ENCODE measurements at regions not wholly inside any gene's neighbourhood (a gene's known extent, or its start where the extent isn't known, plus 50 kb on each side); places are given as distances from the start of the nearest gene placed in this dataset.
A peak's percentile ranks its signal among the peaks of the same experiment; 100 is the strongest.
"Not testable (repeated sequence)": the region's sequence is repeated elsewhere in the genome, so short reads cannot be mapped to it uniquely, and the experiment has no call there.

DNA sequence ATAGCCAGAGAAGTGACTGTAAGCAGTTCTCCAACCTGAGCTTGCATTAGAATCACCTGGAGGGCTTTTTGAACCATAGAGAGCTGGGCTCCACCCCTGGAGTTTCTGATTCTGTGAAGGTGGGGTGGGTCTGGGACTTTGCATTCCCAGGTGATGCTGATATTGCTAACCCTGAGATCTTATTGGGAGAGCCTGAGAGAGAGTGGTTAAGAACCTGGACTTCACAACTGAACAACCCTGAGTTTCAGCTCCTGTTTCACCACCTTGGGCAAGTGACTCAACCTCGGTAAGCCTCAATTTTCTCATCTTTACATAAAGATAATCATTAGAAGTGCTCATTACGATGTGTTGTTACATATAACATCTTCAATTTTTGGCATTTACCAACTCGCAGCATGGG is 498.6 kb downstream of the EBF1 start:
- no peak for DNase-seq

DNA sequence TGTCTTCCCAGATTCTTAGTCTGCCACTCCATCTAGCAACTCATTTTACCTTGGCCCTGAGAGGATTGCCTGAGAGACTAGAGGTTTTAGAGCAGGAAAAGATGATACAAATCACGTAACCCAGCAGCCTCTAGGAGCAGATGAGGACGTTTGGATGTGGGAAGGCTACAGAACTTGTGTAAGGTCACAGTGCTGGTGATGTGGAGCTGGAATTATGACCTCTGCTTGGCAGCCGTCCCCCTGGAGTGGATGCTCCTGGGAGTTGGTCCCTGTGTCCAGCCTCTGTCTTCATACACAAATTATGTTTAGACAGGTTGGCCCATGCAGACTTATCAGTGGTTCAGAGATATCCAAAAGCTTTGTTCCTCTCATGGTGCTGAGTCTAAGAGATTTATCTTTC is 499.0 kb downstream of the EBF1 start:
- DNase-seq = no peak

DNA sequence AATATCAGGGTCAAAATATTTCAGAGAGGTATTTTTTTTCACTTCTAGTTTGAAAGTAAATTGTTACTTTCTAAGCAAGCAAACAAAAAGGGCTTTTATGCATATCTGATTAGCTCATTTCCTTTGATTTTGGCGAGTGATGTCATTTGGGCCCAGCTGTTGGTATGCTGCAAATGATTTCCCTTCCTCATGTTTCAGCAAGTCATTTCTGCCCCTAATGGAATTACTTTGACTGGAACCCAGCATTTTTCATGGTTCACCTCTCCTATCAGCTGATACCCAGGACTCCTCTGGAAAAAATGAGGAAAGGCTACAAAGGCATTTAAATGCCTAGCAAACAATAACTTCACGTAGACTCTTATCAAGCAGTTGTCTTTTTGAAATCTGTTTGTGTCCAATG is 500.6 kb downstream of the EBF1 start:
- no peak for DNase-seq

DNA sequence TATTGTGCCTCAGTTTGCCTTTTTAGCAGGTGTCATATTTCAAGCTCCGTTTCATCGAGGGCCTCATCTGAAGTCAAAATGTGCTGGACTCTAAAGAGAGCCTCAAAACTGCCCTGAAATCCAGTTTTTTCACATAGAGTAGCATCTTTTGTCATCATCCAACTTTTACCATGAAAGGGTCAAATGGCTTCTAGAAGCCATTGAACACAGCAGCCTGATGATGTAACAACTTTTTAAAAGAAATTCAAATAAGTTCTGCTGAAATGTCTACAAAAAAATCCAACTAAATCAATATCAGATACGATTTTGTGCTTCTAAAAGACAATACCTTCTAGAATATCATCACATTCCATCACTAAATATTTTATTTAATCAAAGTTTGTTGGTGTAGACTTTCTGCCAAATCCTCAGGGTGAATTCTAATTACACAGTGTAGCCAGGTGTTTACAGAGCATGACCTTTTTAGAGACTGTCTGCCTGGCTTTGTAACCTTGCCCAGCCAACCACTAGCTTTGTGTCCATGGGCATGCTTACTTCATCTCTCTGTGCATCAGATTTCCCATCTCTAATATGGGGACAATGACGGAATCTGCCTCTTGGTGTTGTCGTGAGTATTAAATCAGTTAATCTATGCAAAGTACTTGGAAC is 505.0 kb downstream of the EBF1 start:
- DNase-seq = no peak

DNA sequence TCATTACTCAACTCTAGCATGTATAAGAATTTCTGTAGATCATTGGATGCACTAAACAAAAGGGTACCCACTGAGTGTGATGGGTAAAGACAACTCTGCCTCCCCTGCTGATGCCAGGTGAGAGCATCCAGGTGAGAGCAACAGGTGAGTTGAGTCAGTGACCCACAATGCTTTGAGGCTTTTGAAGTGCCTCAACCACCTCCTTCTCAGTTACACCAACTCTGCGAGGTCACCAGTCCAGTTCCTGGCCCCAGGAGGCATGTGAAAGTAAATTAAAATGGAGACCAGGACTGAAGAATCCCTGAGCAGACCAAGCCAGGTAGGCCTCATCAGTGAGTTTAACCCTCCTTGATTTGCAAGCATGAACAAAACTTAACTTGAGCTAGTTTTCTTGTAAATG is 505.8 kb downstream of the EBF1 start:
- DNase-seq = no peak

DNA sequence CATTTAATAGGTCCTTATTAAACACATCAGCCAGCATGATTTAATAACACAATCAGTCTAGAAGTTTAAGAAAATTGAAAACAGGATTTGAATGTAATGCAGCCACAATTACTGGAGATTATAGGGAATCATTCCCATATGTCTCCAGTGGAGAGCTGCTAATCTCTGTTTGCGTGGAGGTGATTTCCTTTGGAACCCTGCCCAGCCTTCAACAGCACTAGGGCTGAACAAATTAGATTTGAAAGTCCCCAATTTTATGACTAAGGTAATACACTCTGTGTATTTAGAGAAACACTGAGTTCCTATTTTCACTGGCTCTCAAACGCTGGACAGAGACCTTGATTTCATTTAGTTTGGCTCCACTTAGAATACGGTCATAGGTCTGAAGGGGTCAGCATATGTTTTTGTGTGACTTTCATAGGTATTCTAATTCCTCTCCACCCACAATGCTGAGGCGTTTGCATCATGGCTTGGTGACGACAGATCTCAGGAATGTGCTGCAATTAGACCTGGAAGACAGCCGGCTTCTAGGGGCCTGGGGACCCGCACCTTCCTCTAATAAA is 508.3 kb downstream of the EBF1 start:
- DNase-seq = peak; percentile 67

DNA sequence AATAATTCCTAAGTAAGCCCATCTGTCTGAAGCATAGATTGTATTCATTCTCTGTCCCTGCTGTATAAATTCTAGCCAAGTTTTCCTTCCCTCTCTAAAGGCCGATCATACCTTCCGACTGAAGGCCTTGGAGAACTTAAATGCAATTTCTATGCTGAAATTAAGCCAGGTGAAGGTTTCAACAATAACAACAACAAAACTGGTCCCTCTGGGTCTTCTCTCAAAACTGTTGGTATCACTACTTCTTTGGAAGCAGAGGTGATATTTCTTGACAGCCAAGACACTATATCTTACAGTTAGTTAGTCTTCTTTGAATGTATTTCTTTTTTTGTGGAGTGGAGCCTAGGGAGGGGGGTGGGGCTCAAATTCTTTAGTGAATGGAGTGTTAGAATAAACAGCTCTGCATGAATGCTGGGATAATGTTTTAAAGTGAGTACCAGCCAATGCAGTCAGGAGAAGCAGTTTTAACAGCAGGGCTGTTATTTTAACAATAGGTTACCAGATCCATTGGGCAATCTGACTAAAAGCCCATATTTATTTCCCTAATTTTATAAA is 508.9 kb downstream of the EBF1 start:
- DNase-seq = peak; percentile 67

DNA sequence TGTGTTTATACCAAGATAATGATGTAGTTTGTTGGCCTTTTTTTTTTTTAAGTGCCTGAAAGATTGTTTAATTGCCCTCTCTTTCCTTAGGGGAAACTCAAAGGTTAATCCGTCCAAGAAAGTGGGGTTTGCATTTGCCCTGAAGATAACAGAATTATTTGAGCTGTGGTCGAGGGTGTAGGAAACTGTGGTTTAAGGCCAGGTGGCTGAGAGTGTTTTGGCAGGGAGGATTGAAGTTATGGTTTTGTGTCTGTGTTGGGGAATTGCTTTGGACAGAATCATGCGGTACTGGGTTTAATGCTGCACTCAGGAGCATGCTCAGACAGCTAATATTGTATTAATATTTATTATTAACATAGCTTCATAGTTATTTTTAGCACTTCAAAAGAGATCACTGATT is 509.8 kb downstream of the EBF1 start:
- DNase-seq = no peak

DNA sequence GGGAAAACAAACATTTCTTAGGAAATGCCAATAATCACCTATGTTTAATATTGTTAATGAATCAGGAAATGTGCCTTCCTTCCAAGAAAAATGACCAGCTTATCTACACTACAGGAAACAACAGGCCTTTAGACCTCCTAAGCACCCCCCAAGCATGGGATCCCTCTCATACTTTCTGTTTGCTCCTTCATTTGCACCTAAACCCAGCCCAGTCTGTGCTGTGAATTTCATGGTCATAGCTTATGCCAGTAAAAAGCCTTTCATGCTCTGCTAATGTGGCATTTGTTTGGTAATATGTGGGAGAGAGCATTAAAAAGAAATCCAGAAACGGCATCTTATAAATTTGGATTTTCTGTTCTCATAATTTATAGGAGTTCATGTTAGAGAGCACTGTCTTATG is 511.1 kb downstream of the EBF1 start:
- no peak for DNase-seq

DNA sequence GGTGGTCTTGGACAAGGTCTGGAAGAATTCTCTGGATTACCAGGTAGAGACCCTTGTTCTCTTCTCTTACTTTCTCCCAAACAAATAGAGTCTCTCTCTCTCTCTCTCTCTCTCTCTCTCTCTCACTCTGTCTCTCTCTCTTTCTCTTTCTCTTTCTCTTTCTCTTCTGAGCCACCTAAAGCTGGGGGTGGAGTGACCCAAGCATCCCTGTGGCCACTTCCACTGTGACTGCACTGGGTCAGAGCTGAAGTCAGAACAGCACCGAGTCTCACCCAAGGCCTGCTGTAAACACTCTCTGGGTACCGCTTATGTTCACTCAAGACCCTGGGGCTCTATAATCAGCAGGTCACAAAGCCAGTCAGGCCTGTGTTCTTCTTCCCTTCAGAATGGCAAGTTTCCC is 513.7 kb downstream of the EBF1 start:
- DNase-seq = no peak

DNA sequence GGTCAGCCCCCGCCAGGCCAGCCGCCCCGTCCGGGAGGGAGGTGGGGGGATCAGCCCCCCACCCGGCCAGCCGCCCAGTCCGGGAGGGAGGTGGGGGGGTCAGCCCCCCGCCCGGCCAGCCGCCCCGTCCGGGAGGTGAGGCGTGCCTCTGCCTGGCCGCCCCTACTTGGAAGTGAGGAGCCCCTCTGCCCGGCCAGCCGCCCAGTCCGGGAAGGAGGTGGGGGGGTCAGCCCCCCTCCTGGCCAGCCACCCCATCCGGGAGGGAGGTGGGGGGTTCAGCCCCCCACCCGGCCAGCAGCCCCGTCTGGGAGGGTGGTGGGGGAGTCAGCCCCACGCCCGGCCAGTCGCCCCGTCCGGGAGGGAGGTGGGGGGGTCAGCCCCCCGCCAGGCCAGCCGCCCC is 517.0 kb downstream of the EBF1 start:
- DNase-seq = not testable (repeated sequence)

DNA sequence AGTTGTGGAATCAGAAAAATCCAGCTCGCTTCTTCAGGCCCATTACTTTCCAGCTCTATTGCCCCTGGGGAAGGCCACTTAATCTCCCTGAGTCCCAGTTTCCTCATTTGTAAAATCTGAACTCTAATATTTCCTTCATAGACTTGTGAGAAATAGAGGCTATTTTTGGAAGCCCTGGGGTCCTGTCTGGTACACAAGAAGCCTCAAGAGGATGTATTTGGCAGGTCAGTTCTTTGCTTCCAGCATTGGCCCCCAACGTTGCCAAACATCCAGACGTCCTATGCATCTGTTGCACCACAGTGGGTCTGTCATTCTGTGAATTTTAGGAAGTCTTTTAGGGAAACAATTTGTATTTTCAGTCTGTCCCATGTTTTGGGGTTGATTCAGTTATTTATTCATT is 525.9 kb downstream of the EBF1 start:
- DNase-seq = no peak

DNA sequence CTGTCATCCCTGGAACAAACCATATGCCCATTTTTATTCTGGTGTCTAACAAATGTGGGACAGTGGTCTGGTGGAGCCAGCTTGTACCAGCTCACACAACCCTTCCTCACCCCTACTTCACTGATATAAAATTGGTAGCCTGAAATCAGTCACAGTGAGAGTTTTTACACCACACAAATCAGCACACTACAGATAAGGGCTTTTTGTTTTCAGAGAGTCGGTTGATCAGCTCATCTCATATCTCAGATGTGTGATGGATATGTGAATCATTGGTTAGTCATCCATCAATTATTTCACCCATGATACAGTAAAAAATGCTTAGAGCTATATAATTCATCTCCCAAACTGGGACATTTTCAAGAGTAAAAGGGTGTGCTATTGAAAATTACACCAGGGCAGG is 529.2 kb downstream of the EBF1 start:
- DNase-seq = no peak

DNA sequence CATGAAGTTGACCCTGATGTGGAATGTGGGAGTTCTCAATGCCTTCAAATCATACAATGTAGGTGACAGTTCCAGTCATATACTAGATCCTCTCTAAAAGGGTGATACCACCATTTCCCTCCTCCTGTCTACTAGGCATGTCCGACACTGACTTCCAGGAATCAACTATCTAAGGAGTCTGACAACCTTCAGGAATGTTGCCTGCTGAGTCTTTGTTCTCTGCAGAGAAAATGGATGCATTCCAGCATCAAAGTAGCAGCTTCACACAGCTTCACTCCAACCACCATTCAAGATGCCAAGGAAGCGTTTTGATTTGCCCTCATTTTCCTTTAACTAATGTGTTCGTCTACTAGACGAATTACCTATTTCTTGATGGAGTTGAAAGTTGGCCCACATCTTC is 530.2 kb downstream of the EBF1 start:
- no peak for DNase-seq

DNA sequence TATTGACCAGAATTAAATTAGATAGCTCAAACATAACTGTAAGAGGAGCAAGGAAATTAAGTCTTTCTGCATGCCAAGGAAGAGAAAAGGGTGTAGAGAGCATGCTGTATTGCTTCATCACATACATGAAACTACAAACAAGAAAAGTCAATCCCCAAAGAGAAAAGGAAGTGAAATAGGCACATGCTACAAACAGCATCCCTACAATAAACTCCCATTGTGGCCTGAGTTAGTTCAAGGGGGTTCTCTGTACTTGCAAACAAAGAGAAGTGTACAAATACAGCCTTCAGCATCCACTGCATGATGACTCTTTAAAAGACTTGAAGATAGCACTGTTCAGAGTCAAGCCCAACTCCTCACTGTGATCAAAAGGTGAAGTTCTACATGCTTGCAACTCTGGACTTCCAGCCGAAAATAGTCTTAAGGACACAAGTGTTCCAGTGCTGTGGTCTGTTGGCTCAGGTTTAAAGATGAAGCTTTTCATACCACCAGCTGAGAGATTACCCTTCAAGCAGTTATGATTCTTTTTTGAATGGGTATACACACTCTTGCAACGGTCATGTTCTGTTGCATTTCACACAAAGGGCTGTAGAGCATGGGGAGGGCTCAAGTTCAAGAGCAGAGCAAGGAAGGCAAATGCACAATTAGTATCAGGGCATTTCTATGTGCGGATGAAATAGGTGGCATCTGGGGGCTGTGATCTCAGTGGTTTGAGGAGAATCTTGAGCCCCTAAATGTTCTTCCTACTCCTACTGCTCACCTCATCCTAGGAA is 534.5 kb downstream of the EBF1 start:
- no peak for DNase-seq

DNA sequence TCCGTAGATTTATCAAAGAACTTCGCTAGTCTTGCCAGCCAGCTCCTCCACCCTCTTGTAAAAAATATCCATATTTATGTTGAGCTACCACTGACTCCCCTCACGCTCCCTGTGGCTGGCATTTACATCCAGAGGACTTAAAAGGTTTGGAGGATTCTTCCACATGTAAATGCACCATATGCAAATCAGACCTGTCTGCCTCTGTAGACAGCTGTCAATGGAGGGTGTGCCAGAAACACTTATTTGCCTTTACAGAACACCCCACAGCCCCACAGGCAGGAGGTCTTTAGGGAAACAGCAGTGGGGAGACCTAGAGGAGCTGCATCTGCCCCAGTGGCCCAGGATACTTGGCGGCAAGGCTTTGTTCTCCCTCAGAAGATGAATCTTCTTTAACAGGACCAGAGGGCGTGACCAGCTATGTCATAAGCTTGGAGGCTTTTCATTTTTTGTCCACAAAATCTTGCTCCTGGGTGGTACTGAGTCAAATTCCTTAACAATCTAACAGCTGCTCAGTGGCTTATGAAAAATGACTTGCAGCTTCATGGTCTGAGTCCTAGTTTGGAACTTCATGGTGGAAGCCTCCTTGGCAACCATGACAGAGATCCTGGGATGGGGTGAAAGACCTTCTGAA is 535.8 kb downstream of the EBF1 start:
- no peak for DNase-seq

DNA sequence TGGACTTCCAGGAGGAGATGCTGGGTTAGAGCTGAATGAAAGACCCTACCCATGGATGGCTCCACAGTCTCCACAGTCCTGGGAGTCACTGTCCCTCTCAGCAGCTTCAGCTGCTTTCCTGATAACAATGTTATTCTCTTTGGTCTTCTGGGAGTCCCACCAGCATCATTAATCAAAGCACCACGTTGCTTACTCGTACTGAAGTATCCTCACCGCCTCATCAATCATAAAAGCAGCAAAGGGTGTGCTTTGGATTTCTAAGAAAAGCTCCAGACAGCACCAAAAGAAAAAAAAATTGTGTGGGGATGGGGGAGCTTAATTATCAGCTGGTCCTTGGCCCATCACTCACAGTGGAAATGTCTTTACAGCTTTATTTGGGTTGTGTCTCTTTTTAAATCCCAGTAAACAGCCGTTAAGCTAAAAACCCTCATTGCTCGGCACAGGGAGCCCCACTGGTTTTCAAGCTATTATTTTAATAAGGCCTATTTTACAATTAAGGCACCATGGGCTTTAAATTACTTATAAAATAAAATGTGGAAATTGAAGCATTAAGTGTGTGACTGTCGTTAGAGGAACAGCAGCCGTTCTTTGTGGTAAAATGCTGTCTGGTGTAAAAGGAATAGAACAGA is 538.0 kb downstream of the EBF1 start:
- DNase-seq = no peak

DNA sequence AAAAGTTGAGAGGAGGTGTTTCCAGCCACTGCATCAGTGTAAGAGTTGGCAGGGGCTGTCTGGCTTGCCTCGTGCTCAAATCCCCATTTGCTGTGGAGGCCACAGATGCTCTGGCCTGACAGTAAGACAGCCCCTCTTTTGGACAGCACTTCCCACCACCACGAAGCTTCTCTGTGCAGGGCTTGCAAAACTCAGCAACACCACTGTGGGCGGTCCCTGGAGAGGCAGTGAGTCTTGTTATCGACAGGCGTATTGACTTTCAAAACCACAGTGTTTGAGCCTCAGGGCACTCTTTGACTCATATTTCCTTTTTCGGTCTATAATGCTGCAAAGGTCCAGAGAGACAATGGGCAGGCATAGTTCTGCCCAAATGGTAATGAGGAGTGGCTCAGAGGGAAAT is 539.5 kb downstream of the EBF1 start:
- DNase-seq = no peak

DNA sequence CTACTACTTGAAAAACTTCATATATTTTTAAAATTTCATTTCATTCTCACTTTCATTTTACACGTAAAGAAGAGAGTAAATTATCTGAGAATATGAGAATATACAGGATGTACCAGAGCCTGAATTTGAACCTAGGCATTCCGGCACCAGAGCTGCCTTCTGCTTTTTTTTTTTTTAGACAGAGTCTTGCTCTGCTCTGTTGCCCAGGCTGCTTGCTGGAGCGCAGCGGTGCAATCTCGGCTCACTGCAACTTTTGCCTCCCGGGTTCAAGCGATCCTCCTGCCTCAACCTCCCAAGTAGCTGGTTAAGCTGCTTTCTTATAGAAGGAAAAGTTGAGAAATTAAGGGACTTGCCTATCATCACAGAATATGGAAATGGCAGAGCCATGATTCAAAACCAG is 540.1 kb downstream of the EBF1 start:
- DNase-seq = no peak

DNA sequence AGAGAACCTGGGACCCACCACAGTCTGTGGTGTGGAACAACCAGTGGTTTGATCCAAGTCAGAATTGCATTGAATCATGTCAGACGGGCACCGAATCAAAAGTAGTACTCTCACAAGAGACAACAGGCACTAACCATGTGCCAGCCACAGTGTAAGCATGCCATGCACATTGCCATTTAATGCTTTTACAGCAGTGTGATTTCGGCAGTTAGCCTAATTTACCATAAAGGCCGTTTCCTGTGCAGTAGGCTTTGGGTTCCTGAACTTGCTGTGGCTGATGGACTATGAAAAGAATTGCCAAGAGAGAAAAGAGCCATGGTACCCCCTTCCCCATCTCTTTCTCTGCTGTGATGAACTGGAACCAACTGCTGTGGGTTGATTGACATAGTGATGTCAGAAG is 540.6 kb downstream of the EBF1 start:
- DNase-seq = no peak

DNA sequence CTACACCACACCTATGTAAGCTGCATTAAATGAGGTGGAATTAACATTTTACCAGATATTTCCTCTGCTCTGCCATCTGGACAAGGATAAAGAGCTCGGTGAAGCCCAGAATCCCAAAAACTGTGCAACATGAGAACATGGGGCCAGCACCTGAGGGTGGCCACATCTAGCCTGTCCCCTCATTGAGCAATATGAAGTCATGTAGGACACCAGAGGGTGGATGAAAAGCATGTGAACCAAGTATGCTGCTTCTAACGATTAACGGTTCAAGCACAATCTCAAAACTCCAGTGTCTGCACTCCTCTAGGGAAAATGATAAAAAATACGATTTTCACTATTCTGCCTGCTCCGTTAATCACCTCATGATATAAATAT is 545.8 kb downstream of the EBF1 start:
- no peak for DNase-seq

DNA sequence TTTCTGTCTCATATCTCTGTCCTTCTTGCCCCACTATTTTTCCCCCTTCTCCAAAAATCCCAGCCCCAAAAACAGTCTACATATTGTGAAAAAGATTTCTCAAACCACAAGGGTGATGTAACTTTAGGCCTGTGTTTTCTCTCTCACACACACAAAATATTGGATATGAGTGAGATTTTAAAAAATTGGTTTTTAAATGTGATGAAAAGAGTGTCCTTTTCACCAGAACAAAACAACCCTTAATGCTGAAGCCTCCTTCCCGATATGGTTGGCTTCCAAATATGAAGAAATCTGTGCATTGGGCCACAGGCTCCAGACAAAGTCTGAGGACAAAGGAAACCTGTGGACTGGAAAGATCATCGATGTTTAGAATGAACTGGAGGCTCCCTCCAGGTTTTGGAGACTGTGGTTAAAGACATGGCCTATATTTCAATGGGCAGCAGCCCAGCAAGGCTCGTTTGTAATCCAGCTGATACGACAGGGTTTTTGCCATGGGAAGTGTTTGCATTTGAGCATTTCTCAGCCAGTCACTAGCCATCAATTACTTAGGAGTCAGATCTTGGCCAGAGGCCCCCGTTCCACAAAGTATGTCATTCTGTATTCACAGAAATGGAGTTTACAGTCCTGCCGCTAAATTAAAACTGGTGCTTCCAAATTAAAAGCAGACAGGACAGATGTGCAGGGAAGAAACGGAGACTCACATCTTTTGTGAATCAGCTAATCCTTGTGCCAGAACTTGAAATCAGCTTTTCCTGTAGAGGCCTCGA is 546.3 kb downstream of the EBF1 start:
- no peak for DNase-seq

DNA sequence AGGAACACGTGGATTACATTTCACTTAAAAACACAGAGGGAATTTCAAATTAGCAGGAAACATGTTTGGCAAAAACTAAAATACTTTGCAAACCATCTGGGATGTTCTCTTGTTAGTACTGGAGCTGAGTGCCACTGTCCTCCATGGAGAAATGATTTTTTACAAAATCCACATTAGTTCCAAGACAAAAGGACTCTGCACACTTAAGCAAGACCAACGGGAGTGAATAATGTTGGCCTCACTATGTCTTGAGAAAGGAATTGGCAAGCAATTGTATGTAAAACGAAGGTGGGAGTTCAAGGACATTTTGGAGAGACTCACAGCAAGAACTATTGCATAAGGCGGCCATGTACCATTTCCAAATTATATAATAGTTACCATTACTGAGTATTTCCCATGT is 547.5 kb downstream of the EBF1 start:
- DNase-seq = no peak

Measured in NCI-H2227 treated with DMSO at 0.1 percent for 48 hours (cell line).